GM21360 (cell line): ENCODE measurements at regions not wholly inside any gene's neighbourhood (a gene's known extent, or its start where the extent isn't known, plus 50 kb on each side); places are given as distances from the start of the nearest gene placed in this dataset.

Experiments
- ATAC-seq: cut with Tn5 transposase; IDR thresholded peaks from one replicate; pipeline ENCODE4 v1.9.1; 2021; ENCODE audit warnings: mild to moderate bottlenecking, moderate library complexity; ENCODE audit not compliant: unreplicated experiment

GRCh38 chr1:38476850-38477178 is 382.8 kb downstream of the RRAGC start:
- ATAC-seq: no peak

GRCh38 chr1:38476111-38476849 is 383.3 kb downstream of the RRAGC start:
- ATAC-seq: no peak

- ATAC-seq: no peak
Observed at GRCh38 chr1:38475624-38476005, 384.0 kb downstream of the RRAGC start.

GRCh38 chr1:38474738-38475623 is 384.6 kb downstream of the RRAGC start:
- ATAC-seq: peak; percentile 70

GRCh38 chr1:38466487-38466886 is 393.1 kb downstream of the RRAGC start:
- no peak for ATAC-seq

- ATAC-seq: no peak
Observed at GRCh38 chr1:38465460-38465859, 394.1 kb downstream of the RRAGC start.

- ATAC-seq: no peak
Observed at GRCh38 chr1:38464071-38464661, 395.4 kb downstream of the RRAGC start.

GRCh38 chr1:38463074-38463473 is 396.5 kb downstream of the RRAGC start:
- no peak for ATAC-seq

GRCh38 chr1:38456531-38456876 is 403.1 kb downstream of the RRAGC start:
- ATAC-seq: no peak

- ATAC-seq: no peak
Observed at GRCh38 chr1:38455829-38456530, 403.6 kb downstream of the RRAGC start.

- ATAC-seq: no peak
Observed at GRCh38 chr1:38454749-38455441, 404.7 kb downstream of the RRAGC start.

- ATAC-seq: no peak
Observed at GRCh38 chr1:38454236-38454635, 405.3 kb downstream of the RRAGC start.

- no peak for ATAC-seq
Observed at GRCh38 chr1:38452246-38452645, 405.7 kb upstream of the POU3F1 start.

- no peak for ATAC-seq
Observed at GRCh38 chr1:38451541-38451993, 405.0 kb upstream of the POU3F1 start.

GRCh38 chr1:38448893-38449292 is 402.3 kb upstream of the POU3F1 start:
- ATAC-seq: no peak

- no peak for ATAC-seq
Observed at GRCh38 chr1:38446936-38447335, 400.3 kb upstream of the POU3F1 start.

GRCh38 chr1:38444770-38445442 is 398.3 kb upstream of the POU3F1 start:
- no peak for ATAC-seq

GRCh38 chr1:38444311-38444710 is 397.7 kb upstream of the POU3F1 start:
- no peak for ATAC-seq

- ATAC-seq: no peak
Observed at GRCh38 chr1:38440402-38440801, 393.8 kb upstream of the POU3F1 start.

- no peak for ATAC-seq
Observed at GRCh38 chr1:38436749-38437148, 390.2 kb upstream of the POU3F1 start.
